Omental fat pad (tissue), 3 donors: ENCODE measurements at regions not wholly inside any gene's neighbourhood (a gene's known extent, or its start where the extent isn't known, plus 50 kb on each side); places are given as distances from the start of the nearest gene placed in this dataset. TPM values are rescaled to one million over a fixed set of nuclear protein-coding genes. Genes with fewer than 3 reads are reported as not detected.

Experiments used
- ATAC-seq: fragments of 150-250 bp; one replicate; pipeline ENCODE4 v1.9.1; 2016; ENCODE audit warnings: mild to moderate bottlenecking, moderate library complexity; ENCODE audit not compliant: low FRiP score
- DNase-seq: peaks from one replicate; pipeline ENCODE4 v3.0.0-alpha.2; 2019; ENCODE audit warnings: low spot score
- CTCF ChIP-seq, 3 donors: fragments of 450-650 bp; IDR thresholded peaks; one replicate each; pipeline ENCODE4 v1.5.1; 2016 to 2017; ENCODE audit warnings: antibody characterized with exemption in 3 of 3, mild to moderate bottlenecking in 3 of 3, moderate library complexity in 2 of 3
- small RNA-seq: library from RNA; depleted of rRNA; stranded (forward); fragments of <200 nt; gene quantifications from one replicate; pipeline ENCODE3, GENCODE V24; 2016

GRCh38 chr1:76786222-76786621 is 81.1 kb upstream of the ST6GALNAC5 start:
- TF ChIP-seq CTCF (IDR thresholded peaks at IDR 0.05), result no peak
- DNase-seq (no peak), ATAC-seq (no peak)

- ATAC-seq, result no peak
Observed at GRCh38 chr1:76793594-76793993, 73.7 kb upstream of the ST6GALNAC5 start.

GRCh38 chr1:76799700-76800099 is 67.6 kb upstream of the ST6GALNAC5 start:
- DNase-seq, result no peak
- ATAC-seq, result no peak
- TF ChIP-seq CTCF (IDR thresholded peaks at IDR 0.05), result no peak

More at GRCh38 chr1:76793594-76793993, 73.7 kb upstream of the ST6GALNAC5 start:
- DNase-seq, result no peak
- no peak for TF ChIP-seq CTCF (IDR thresholded peaks at IDR 0.05)

- no peak for DNase-seq
Observed at GRCh38 chr1:76802094-76802493, 65.2 kb upstream of the ST6GALNAC5 start.

GRCh38 chr1:76807543-76808260 is 59.6 kb upstream of the ST6GALNAC5 start:
- TF ChIP-seq CTCF (IDR thresholded peaks at IDR 0.05), result no peak
- DNase-seq (no peak), ATAC-seq (no peak)

More at GRCh38 chr1:76802094-76802493, 65.2 kb upstream of the ST6GALNAC5 start:
- no peak for TF ChIP-seq CTCF (IDR thresholded peaks at IDR 0.05)
- no peak for ATAC-seq

Small RNA genes in the stretch of these regions (small RNA-seq; reads per million reads assigned to genes)
- gene RNU6-161P, result not detected
